Right kidney (tissue), 1 donor: ENCODE measurements at regions not wholly inside any gene's neighbourhood (a gene's known extent, or its start where the extent isn't known, plus 50 kb on each side); places are given as distances from the start of the nearest gene placed in this dataset.
"Not testable (repeated sequence)": the region's sequence is repeated elsewhere in the genome, so short reads cannot be mapped to it uniquely, and the experiment has no call there.

ENCODE experiments used
- DNase-seq: peaks from one replicate; pipeline ENCODE4 v3.0.0-alpha.2; 2016

DNA sequence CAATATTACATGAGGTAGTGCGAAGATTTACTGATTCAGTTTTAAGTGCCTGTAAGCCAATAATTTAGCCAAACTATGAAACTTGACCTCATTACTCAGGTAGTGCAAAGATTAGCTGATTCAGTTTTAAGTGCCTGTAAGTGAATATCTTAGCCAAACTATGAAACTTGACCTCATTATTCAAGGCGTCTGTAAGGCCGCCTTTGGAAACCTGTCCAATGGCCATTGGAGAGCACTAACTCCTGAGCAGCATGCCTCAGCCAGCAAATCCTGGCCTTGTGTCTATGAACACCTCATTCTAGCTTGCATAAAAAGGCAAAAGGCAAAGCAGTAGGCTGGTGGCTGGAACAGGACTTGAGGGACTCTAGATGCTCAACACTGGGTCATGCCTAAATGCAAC lies 127.0 kb upstream of the GPR12 start:
- no peak for DNase-seq

DNA sequence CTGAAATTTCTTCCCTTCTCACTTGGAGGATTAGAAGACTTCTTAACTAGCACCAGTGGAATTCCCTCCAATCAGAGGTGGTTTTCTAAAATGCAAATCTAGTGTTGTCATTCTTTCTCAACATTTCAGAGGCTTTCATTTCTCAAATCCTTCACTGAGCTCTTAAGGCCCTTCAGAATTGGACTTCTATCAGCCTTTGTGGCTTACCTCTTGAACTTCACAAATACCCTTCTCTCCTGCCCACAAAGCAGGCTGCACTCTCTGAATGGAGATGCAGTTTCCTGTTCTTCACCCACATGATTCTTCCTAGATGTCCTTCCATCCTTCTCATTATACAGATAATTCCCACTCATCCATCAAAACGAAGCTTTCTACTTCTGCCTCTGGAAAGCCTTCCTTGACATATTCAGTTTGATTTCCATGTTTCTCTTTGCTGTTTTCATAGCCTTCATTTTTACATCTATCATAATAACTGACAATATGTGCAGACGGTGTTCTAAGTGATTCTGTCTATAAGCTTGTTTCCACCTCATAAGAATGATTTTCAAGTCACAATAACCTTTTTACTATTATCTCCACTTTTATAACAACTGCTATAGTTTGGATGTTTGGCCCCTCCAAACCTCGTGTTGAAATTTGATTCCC lies 123.1 kb upstream of the GPR12 start:
- no peak for DNase-seq

DNA sequence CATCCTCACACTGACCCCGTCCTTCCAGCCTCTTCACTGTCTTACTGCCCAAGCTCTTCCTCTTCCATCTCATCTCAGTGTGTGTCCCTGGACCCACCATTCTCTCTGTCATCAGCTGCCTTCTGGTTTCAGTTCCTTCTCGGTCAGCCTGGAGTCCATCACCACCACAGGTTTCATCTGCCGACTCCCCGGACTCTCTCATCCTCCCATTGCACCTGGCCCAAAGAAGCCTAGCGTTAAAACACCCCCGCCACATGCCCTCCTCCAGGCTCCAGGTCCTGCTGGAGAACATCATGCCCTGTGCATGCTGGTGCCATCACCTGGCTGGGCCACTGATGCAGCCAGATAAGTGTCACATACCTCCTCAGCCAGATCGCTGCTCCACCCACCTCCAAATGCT lies 122.1 kb upstream of the GPR12 start:
- no peak for DNase-seq

- DNase-seq = no peak
These were observed 120.6 kb upstream of the GPR12 start for GRCh38 chr13:26881154-26881553.

DNA sequence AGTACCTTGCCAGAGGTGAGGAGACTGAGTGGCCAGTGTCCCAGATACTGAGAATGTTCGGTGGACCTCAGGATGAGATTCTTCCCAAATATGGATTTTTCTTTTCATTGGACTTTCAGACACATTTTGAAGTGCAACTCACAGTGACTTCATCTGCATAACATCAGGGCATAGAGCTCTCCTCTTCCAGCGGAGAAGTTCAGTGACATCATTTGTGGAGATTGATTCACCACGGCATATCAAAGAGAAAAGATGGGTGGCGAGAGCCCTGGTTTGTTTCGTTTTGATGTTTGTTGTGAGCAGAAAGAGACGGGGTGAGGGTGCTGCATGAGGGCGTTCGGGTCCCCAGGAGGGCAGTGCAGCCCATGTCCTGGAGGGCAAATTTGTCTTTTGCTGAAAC lies 120.1 kb upstream of the GPR12 start:
- DNase-seq = no peak

GRCh38 chr13:26878438-26878837 lies 117.9 kb upstream of the GPR12 start:
- no peak for DNase-seq

- no peak for DNase-seq
These were observed 112.8 kb upstream of the GPR12 start for GRCh38 chr13:26873386-26873698.

- peak; percentile 32 for DNase-seq
These were observed 112.2 kb upstream of the GPR12 start for GRCh38 chr13:26872525-26873385.

- peak; percentile 26 for DNase-seq
These were observed 107.0 kb upstream of the GPR12 start for GRCh38 chr13:26867451-26868091.

GRCh38 chr13:26864576-26864975 lies 104.0 kb upstream of the GPR12 start:
- no peak for DNase-seq

GRCh38 chr13:26861941-26862340 lies 101.4 kb upstream of the GPR12 start:
- DNase-seq = no peak

GRCh38 chr13:26855921-26856320 lies 95.3 kb upstream of the GPR12 start:
- no peak for DNase-seq

- DNase-seq = no peak
These were observed 94.5 kb upstream of the GPR12 start for GRCh38 chr13:26855071-26855470.

DNA sequence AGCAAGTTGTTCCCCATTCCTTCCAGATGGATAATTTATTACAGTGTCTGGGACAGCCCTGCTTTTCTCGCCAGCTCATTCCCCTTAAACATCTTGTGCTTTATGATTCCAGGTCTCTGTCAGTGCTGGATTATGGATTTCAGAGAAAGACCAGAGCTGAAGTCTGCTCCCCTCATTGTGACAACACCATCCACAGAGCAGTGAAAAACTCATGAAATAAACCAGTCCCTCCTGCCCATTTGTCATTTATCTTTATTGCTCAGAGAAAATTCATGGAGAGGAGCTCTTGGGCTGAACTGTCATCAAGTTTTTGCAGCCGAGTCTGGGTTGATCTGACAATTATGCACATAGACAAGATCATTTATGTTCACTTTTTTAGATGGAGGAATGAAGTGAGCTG lies 92.7 kb upstream of the GPR12 start:
- DNase-seq = no peak

- no peak for DNase-seq
These were observed 86.7 kb upstream of the GPR12 start for GRCh38 chr13:26847281-26847680.

GRCh38 chr13:26845063-26845462 lies 84.5 kb upstream of the GPR12 start:
- DNase-seq = not testable (repeated sequence)

DNA sequence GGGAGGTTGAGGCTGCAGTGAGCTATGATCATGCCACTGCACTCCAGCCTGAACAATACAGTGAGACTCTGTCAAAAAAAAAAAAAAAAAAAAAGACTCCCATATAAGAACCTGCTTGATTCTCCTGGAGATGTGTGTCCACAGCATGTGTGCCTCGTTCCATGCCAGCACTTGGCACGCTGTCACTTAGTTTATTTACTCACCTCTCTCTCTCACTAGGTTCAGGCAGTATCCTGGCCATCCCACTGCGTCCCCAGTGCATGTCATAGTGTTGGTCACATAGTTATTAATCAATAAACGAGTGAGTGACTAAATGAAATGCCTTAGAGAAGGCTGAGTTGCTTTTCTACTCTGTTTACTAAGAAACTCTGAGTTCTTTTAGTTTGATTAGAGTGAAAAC lies 79.1 kb upstream of the GPR12 start:
- DNase-seq = no peak

DNA sequence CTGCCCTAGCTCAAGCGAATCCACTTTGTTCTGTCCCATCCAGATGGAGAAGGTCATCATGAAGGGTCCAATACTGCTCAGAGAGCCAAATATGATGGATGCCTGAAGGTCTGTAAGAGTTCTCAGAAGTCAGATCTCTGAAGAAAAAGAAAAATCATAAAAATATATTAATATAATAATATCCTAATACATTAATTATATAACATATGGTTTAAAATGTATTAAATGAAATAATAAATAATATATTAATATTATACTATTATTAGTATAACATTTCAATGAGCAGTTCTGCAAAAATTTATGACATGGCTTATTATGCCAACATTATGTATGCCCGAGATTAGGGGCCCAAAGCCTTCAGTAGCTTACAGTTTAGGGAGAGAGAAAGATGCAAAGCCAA lies 78.2 kb upstream of the GPR12 start:
- no peak for DNase-seq

GRCh38 chr13:26837997-26838396 lies 77.4 kb upstream of the GPR12 start:
- DNase-seq = no peak

DNA sequence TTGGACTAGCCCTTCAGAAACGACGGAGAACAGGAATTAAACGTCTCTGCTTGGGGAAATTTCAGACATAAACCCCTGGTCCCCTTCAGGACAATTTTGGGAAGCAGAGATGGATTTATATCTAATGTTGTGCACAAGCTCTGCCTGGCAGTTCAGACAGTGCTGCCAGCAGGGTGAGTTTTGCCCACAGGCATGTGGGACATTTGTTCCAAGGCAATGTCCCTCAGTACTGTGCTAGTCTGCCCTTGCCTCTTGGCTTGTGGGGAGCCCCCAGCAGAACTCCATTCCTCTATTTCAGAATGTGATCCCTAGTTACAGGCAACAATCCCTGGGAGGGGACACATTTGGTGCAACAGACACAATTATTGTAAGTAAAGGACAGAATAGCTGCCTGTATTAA lies 76.5 kb upstream of the GPR12 start:
- no peak for DNase-seq

GRCh38 chr13:26836626-26837025 lies 76.0 kb upstream of the GPR12 start:
- no peak for DNase-seq

- DNase-seq = no peak
These were observed 74.1 kb upstream of the GPR12 start for GRCh38 chr13:26834646-26835045.

GRCh38 chr13:26831336-26831908 lies 70.8 kb upstream of the GPR12 start:
- DNase-seq = no peak
